ENCODE measurements at regions not wholly inside any gene's neighbourhood (a gene's known extent, or its start where the extent isn't known, plus 50 kb on each side); places are given as distances from the start of the nearest gene placed in this dataset.

DNA sequence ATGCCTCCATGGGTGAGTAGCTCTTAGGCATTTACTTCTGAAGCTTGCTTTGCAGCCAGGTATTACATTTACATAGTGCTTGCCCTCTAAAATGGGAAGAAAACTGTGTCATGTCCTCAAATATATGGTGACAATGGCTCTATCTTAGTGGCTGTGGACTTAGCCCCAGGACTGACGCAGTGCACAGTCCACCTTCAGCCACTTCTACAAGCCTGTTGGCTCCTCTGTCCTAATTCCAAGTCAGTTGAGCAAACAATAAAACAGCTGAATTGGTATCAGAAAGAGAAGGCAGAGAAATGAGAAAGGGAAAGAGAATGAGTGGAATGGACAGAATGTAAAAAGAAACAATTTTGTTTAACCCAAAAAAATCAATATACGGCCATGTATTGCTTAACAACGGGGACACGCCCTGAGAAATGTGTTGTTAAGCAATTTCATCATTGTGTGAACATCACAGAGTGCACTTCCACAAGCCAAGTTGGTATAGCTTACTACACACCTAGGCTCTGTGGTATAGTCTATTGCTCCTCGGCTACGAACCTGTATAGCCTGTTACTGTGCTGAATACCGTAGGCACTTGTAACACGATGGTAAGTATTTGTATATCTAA is 93.5 kb downstream of the GRIN2B start:
- H3K27me3 ChIP-seq (ENCODE audit: control insufficient read depth in 3 of 3, insufficient read depth in 3 of 3, low read length in 2 of 3): no peaks in the 10 kb centered on the region
- 83 to 88% methylated on average over 8 of the region's 8 CpGs for WGBS, 2 donors
- no peak overlapping the region for H3K9ac ChIP-seq (ENCODE audit: insufficient read depth in 1 of 2, low read length in 2 of 2)
- H3K9me3 ChIP-seq (ENCODE audit: control insufficient read depth in 4 of 4, insufficient read depth in 3 of 4, low read length in 3 of 4): no peaks in the 10 kb centered on the region
- no peaks in the 10 kb centered on the region for H3K36me3 ChIP-seq (ENCODE audit: control insufficient read depth in 4 of 4, insufficient read depth in 4 of 4, low read length in 4 of 4)
- no peak for DNase-seq
- no peak overlapping the region for H3K4me3 ChIP-seq
- no peak for ATAC-seq (ENCODE audit: insufficient read depth, low FRiP score)
- TF ChIP-seq, protein P1, sequence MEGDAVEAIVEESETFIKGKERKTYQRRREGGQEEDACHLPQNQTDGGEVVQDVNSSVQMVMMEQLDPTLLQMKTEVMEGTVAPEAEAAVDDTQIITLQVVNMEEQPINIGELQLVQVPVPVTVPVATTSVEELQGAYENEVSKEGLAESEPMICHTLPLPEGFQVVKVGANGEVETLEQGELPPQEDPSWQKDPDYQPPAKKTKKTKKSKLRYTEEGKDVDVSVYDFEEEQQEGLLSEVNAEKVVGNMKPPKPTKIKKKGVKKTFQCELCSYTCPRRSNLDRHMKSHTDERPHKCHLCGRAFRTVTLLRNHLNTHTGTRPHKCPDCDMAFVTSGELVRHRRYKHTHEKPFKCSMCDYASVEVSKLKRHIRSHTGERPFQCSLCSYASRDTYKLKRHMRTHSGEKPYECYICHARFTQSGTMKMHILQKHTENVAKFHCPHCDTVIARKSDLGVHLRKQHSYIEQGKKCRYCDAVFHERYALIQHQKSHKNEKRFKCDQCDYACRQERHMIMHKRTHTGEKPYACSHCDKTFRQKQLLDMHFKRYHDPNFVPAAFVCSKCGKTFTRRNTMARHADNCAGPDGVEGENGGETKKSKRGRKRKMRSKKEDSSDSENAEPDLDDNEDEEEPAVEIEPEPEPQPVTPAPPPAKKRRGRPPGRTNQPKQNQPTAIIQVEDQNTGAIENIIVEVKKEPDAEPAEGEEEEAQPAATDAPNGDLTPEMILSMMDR (IDR thresholded peaks at IDR 0.05; ENCODE audit: control extremely low read depth, extremely low read depth): no peak
- H3K4me1 ChIP-seq (ENCODE audit: control insufficient read depth in 5 of 5, insufficient read depth in 5 of 5, low read length in 5 of 5): no peaks in the 10 kb centered on the region
- no peak overlapping the region for H3K27ac ChIP-seq (ENCODE audit: low read depth in 1 of 2, low read length in 1 of 2)

DNA sequence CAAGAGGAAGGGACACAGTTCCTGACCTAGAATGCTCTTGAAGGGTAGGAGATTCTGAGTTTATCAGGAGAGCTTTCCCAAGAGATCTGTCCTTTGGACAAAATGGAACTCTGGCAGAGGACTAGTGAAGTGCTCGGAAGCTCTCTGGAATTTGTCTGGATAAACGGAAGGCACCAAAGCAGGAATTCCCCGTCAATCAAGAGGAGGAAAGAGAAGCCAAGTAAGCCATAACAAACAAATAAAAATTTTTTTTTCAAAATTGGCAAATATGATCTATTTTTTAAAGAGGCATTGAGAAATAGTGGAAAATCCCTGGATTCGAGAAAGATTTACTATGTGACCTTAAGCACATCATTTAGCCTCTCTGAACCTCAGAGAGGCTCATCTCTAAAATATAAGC is 99.2 kb downstream of the GRIN2B start:
- TF ChIP-seq, protein P1 (IDR thresholded peaks at IDR 0.05; ENCODE audit: control extremely low read depth, extremely low read depth): no peak
- no peak for DNase-seq
- H3K9ac ChIP-seq (ENCODE audit: insufficient read depth in 1 of 2, low read length in 2 of 2): no peak overlapping the region
- H3K27me3 ChIP-seq (ENCODE audit: control insufficient read depth in 3 of 3, insufficient read depth in 3 of 3, low read length in 2 of 3): no peaks in the 10 kb centered on the region
- no peaks in the 10 kb centered on the region for H3K36me3 ChIP-seq (ENCODE audit: control insufficient read depth in 4 of 4, insufficient read depth in 4 of 4, low read length in 4 of 4)
- H3K4me1 ChIP-seq (ENCODE audit: control insufficient read depth in 5 of 5, insufficient read depth in 5 of 5, low read length in 5 of 5): no peaks in the 10 kb centered on the region
- WGBS, 2 donors: 58 to 73% methylated on average over 4 of the region's 4 CpGs
- ATAC-seq (ENCODE audit: insufficient read depth, low FRiP score): no peak
- H3K4me3 ChIP-seq: no peak overlapping the region
- H3K9me3 ChIP-seq (ENCODE audit: control insufficient read depth in 4 of 4, insufficient read depth in 3 of 4, low read length in 3 of 4): peaks cover 0 to 5% (median 0%) of the 10 kb centered on the region in 4 donors
- no peak overlapping the region for H3K27ac ChIP-seq (ENCODE audit: low read depth in 1 of 2, low read length in 1 of 2)

DNA sequence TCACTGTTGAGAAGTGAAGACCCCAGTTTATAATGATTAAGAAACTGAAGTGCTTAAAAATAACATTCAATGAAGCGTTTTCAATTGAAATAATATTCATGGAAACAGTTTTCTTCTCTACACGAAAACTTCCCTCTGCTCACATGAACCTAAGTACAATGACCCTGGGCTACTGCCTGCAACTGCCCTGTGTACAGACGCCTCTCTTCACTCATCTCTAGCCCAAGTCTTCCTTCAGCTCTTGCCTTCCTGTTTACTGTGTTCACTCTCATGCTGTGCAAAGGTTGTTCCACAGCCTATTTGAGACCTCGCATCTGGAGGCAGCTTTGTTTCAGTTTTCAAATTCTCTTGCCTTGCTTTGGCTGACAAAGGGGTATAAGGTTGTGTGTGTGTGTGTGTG is 100.8 kb downstream of the GRIN2B start:
- Histone ChIP-seq H3K4me3 (no peak overlapping the region), H3K9ac (ENCODE audit: insufficient read depth in 1 of 2, low read length in 2 of 2) (no peak overlapping the region), H3K36me3 (ENCODE audit: control insufficient read depth in 4 of 4, insufficient read depth in 4 of 4, low read length in 4 of 4) (no peaks in the 10 kb centered on the region), H3K9me3 (ENCODE audit: control insufficient read depth in 4 of 4, insufficient read depth in 3 of 4, low read length in 3 of 4) (peaks cover 0 to 5% (median 0%) of the 10 kb centered on the region in 4 donors), H3K4me1 (ENCODE audit: control insufficient read depth in 5 of 5, insufficient read depth in 5 of 5, low read length in 5 of 5) (no peaks in the 10 kb centered on the region), H3K27me3 (ENCODE audit: control insufficient read depth in 3 of 3, insufficient read depth in 3 of 3, low read length in 2 of 3) (no peaks in the 10 kb centered on the region), H3K27ac (ENCODE audit: low read depth in 1 of 2, low read length in 1 of 2) (no peak overlapping the region)
- WGBS, 2 donors: 66 to 76% methylated on average over 4 of the region's 4 CpGs
- DNase-seq (no peak), ATAC-seq (ENCODE audit: insufficient read depth, low FRiP score) (no peak)
- TF ChIP-seq, protein P1 (IDR thresholded peaks at IDR 0.05; ENCODE audit: control extremely low read depth, extremely low read depth): no peak

DNA sequence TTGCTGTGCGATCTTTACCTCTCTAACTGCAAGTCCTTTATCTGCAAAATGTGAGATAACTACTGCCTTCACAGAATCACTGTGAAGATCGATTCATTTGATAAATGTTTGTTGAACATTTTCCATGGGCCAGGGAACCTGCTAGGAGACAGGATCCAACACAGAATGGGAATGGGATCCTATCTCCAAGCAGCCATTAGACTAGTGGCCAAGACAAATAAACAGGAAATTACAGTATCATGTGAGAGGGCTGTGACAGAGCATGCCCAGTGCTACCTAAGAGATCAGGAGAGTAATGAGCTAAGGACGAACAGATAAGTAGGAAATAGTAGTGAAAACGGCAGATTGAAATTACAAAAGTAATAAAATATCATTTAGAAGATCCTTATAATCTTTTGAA is 105.7 kb downstream of the GRIN2B start:
- Histone ChIP-seq H3K27ac (ENCODE audit: low read depth in 1 of 2, low read length in 1 of 2) (no peak overlapping the region), H3K9me3 (ENCODE audit: control insufficient read depth in 4 of 4, insufficient read depth in 3 of 4, low read length in 3 of 4) (peaks cover 0 to 4% (median 0%) of the 10 kb centered on the region in 4 donors), H3K4me1 (ENCODE audit: control insufficient read depth in 5 of 5, insufficient read depth in 5 of 5, low read length in 5 of 5) (no peaks in the 10 kb centered on the region), H3K9ac (ENCODE audit: insufficient read depth in 1 of 2, low read length in 2 of 2) (no peak overlapping the region), H3K36me3 (ENCODE audit: control insufficient read depth in 4 of 4, insufficient read depth in 4 of 4, low read length in 4 of 4) (no peaks in the 10 kb centered on the region), H3K27me3 (ENCODE audit: control insufficient read depth in 3 of 3, insufficient read depth in 3 of 3, low read length in 2 of 3) (no peaks in the 10 kb centered on the region), H3K4me3 (no peak overlapping the region)
- TF ChIP-seq, protein P1 (IDR thresholded peaks at IDR 0.05; ENCODE audit: control extremely low read depth, extremely low read depth): no peak
- DNase-seq (no peak), ATAC-seq (ENCODE audit: insufficient read depth, low FRiP score) (no peak)
- WGBS, 2 donors: 83 to 90% methylated on average over 4 of the region's 4 CpGs
